HUES48 (cell line): ENCODE measurements at regions not wholly inside any gene's neighbourhood (a gene's known extent, or its start where the extent isn't known, plus 50 kb on each side); places are given as distances from the start of the nearest gene placed in this dataset.

Experiments used
- H3K27ac ChIP-seq: one replicate; pipeline ENCODE4 v1.7.0; 2013; ENCODE audit warnings: low read depth, low read length, inconsistent platforms
- H3K27me3 ChIP-seq: 2 replicates; pipeline ENCODE4 v1.6.1; 2013; ENCODE audit warnings: mild to moderate bottlenecking, low read length; ENCODE audit not compliant: control insufficient read depth, insufficient read depth
- H3K36me3 ChIP-seq: 2 replicates; pipeline ENCODE4 v1.6.1; 2013; ENCODE audit warnings: low read length; ENCODE audit not compliant: control insufficient read depth, insufficient read depth
- H3K4me1 ChIP-seq: 2 replicates; pipeline ENCODE4 v1.6.1; 2013; ENCODE audit warnings: mild to moderate bottlenecking, low read length; ENCODE audit not compliant: control insufficient read depth, insufficient read depth
- H3K4me3 ChIP-seq: 2 replicates; pipeline ENCODE4 v1.5.1; 2013; ENCODE audit warnings: mild to moderate bottlenecking, low read depth, low read length
- H3K9ac ChIP-seq: 2 replicates; pipeline ENCODE4 v1.6.1; 2013; ENCODE audit warnings: mild to moderate bottlenecking, low read depth, low read length, moderate library complexity
- H3K9me3 ChIP-seq: 2 replicates; pipeline ENCODE4 v1.6.1; 2013; ENCODE audit warnings: low read length; ENCODE audit not compliant: control insufficient read depth, insufficient read depth

DNA sequence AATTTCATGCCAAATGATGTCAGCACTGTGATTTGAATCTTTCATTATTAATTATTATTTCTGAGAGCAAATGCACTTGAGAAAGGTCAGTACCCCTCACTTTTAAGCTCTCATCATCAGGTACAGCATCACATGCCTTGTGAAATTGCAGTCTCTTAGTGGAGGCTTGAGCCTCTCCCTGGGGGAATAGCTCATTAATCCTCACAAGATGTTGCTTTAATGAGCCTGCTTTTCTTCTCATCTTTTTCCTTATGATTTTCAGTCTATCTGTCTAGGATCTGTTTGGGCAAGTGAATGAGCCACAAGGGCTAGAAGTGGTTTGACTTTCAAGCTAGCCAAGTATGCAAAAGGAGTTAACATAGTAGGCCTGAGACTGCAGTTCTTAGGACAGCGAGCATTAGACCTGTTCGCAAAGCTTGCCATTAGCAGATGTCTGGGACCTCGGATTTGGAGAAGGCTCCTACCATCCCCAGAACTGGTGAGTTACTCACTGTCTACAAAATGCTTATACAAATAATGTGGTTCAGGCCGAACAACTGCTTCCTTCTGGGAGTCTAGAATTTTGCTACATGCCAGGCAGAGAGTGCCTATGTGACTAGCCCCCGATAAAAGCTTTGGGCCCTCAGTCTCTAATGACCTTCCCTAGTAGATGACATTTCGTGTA, 174.5 kb downstream of the IL15 start:
- Histone ChIP-seq H3K9ac (no peak overlapping the region), H3K27me3 (no peaks in the 10 kb centered on the region), H3K4me1 (peaks cover 15% of the 10 kb centered on the region; the same call in 1 of the 2 replicates), H3K4me3 (no peak overlapping the region), H3K9me3 (no peaks in the 10 kb centered on the region), H3K27ac (no peak overlapping the region), H3K36me3 (no peaks in the 10 kb centered on the region)

DNA sequence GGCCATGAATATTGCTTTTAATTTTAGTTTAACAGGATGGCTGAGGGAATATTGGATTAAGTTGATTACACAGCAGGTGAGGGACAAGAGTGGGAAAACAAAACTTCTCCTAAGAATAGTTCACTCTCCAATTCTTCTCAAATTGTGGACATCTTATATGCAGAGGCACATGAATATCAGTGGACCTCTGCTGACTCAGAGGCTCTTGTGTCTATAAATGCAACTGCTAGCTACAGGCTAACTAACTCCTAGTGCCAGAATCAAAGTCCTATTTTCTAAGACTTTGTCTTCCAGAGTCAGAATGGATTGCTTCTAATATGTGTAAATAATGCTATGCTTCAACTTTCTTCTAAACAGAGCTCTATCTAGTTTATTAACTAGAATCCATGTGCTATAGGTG, 175.8 kb downstream of the IL15 start:
- no peak overlapping the region for H3K27ac ChIP-seq
- H3K9ac ChIP-seq = no peak overlapping the region
- no peaks in the 10 kb centered on the region for H3K9me3 ChIP-seq
- H3K4me3 ChIP-seq = no peak overlapping the region
- peaks cover 12% of the 10 kb centered on the region; the same call in 1 of the 2 replicates for H3K4me1 ChIP-seq
- H3K36me3 ChIP-seq = no peaks in the 10 kb centered on the region
- no peaks in the 10 kb centered on the region for H3K27me3 ChIP-seq

DNA sequence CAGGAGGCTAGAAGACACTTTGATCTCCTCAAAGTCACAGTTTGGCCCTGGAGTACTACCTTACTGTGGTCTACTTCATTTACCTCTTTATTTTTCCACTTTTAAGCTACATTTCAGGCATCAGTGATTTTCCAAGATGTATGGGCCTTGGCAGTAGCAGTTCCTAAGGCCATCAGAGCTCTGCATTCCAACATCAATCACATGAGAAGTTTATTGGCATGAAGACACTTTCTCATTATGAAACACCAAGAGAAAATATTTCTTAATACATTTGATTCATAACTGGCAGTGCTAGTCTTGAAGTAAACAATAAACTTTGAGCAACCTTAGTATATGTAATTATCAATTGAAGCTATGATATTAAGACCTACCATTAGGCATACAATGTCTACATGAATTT, 178.1 kb downstream of the IL15 start:
- no peak overlapping the region for H3K27ac ChIP-seq
- H3K9me3 ChIP-seq = no peaks in the 10 kb centered on the region
- H3K27me3 ChIP-seq = no peaks in the 10 kb centered on the region
- H3K36me3 ChIP-seq = no peaks in the 10 kb centered on the region
- H3K4me3 ChIP-seq = no peak overlapping the region
- peaks cover 8% of the 10 kb centered on the region; the same call in 1 of the 2 replicates for H3K4me1 ChIP-seq
- no peak overlapping the region for H3K9ac ChIP-seq

DNA sequence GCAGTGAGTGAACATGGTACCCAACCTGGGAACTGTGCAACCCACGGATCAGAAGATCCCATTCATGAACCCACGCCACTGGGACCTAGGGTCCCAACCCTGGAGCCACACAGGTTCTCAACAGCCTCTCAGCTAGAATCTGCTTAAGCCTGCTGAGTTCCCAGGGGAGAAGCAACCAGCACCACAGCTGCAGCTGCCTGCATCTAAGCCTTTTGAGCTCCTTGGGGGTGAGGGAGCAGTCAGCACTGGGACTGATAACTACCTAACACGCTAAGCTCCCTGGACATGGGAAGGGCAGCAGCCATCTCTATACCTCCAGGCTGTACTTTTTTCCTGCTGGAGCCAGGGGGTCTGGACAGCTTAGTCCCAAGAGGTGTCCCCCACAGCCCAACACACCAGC, 179.3 kb downstream of the IL15 start:
- Histone ChIP-seq H3K27me3 (no peaks in the 10 kb centered on the region), H3K9me3 (no peaks in the 10 kb centered on the region), H3K36me3 (no peaks in the 10 kb centered on the region), H3K27ac (no peak overlapping the region), H3K4me3 (no peak overlapping the region), H3K9ac (no peak overlapping the region), H3K4me1 (peaks cover 1% of the 10 kb centered on the region; the same call in 1 of the 2 replicates)

DNA sequence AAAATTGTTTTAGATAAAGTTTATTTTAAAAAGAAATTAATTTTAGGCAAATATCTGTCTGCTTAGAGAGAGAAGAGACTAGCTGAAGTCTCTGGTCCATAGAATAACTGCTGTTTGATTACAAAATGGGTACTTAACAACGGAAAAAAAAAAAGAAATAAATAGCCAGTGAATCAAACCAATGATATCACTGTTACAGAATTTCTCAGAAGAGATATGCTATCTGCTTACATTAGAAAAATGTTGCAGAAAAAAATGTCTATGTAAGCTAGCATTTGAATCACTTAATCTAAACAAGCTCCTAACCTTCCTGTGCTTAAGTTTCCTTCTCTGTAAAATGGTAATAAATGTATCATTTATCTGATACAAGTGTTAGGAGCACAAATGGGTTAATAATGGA, 189.9 kb downstream of the IL15 start:
- no peaks in the 10 kb centered on the region for H3K27me3 ChIP-seq
- H3K4me1 ChIP-seq = no peaks in the 10 kb centered on the region
- H3K36me3 ChIP-seq = no peaks in the 10 kb centered on the region
- H3K27ac ChIP-seq = no peak overlapping the region
- H3K9ac ChIP-seq = no peak overlapping the region
- H3K9me3 ChIP-seq = no peaks in the 10 kb centered on the region
- no peak overlapping the region for H3K4me3 ChIP-seq

DNA sequence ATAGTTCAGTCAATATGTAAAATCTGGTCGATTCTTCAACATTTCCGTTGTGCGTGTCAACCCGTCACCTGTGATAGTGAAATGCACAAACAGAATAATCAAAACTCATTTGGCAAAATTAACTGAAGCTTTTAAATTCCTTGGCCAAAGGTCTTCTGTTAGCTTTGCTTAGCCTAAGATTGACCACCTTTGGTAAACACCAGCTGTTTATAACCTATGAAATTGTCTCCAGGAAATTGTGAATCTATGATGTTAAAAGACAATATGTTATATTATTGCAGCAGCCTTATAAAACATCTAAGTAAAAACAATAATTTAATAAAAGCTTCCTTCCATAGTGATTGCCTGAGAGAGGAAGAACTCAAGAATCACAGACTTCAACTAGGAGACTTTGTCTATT, 196.8 kb downstream of the IL15 start:
- no peak overlapping the region for H3K27ac ChIP-seq
- no peaks in the 10 kb centered on the region for H3K4me1 ChIP-seq
- H3K4me3 ChIP-seq = no peak overlapping the region
- no peaks in the 10 kb centered on the region for H3K27me3 ChIP-seq
- H3K9ac ChIP-seq = no peak overlapping the region
- no peaks in the 10 kb centered on the region for H3K36me3 ChIP-seq
- peaks cover 6% of the 10 kb centered on the region for H3K9me3 ChIP-seq

DNA sequence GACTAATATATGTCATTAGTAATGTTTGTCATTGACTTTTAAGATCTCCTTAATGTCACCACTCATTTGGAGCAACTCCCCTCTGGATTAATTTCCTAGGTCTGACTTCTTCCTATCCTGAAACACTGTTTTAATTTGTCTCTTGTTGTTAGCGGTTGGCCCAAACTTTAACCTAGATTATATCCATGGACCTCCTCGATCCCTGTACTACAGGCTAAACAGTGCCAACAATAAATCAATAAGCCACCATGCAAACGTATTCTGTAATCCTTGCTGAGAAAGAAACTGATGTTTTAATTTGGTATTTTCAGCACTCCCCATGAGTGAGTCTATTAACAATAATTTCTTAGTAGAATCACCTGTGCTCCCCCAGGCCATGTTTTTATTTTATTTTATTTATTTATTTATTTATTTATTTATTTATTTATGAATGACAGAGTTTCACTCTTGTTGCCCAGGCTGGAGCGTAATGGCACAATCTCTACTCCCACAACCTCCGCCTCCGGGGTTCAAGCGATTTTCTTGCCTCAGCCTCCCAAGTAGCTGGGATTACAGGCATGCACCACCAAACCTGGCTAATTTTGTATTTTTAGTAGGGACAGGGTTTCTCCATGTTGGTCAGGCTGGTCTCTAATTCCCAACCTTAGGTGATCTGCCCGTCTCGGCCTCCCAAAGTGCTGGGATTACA, 204.1 kb downstream of the IL15 start:
- Histone ChIP-seq H3K27ac (no peak overlapping the region), H3K9me3 (no peaks in the 10 kb centered on the region), H3K27me3 (no peaks in the 10 kb centered on the region), H3K4me1 (no peaks in the 10 kb centered on the region), H3K4me3 (no peak overlapping the region), H3K9ac (no peak overlapping the region), H3K36me3 (no peaks in the 10 kb centered on the region)

DNA sequence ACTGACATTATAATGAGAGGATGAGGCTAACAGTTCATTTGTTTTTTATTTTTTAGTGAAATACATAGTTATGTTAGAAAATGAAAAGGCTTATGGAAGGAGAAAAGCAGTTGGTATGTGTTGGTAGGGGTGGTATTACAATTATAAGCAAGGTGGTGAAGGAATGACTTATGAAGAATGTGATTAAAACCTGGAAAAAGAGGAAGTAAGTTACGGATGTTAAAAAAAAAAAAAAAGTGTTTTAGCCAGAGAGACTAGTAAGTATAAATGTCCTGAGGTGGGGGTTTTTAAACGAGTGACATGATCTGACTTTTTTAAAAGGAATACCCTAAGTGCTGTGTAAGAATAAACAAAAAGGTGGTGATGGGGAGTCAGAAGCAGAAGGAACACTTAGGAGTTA, 206.8 kb downstream of the IL15 start:
- Histone ChIP-seq H3K4me1 (no peaks in the 10 kb centered on the region), H3K9me3 (no peaks in the 10 kb centered on the region), H3K27me3 (no peaks in the 10 kb centered on the region), H3K4me3 (no peak overlapping the region), H3K36me3 (no peaks in the 10 kb centered on the region), H3K27ac (no peak overlapping the region), H3K9ac (no peak overlapping the region)

DNA sequence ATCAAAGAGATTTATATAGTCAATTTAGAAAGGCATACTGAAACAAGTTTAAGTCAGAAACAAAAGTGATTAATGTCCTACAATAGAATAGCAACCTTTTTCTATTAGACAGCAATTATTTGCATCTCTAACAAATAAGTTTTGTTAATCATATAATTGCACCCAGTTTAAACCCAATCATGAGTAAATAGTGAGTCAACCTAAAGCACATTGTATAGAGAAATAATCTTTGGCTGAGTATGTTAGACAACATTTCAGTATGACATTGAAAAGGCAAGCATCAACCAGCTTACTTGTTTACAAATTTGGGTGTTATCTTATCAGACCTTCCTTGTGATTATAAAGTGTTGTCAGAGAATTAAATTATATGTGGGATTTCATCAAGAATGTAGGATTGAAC, 209.5 kb downstream of the IL15 start:
- Histone ChIP-seq H3K9me3 (no peaks in the 10 kb centered on the region), H3K4me1 (no peaks in the 10 kb centered on the region), H3K27me3 (no peaks in the 10 kb centered on the region), H3K27ac (no peak overlapping the region), H3K9ac (no peak overlapping the region), H3K4me3 (no peak overlapping the region), H3K36me3 (no peaks in the 10 kb centered on the region)

DNA sequence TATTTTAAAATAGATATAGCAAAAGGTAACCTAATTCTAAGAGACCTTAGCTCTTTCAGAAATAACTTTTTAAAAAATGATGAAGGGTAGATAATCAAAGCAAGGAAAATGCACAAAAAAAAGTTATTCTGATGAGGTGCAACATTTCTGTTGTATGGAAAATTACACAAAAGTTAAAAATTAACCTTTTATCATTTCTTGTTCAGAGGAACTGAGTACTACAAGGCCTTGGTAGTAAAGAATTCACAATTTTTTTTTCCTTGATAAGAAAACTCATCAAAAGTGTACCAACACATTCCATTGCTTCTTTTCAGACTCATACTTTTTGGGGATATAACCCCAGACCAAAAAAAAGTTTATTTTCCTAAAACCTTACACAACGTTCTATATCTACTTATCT, 213.0 kb downstream of the IL15 start:
- no peaks in the 10 kb centered on the region for H3K4me1 ChIP-seq
- no peaks in the 10 kb centered on the region for H3K27me3 ChIP-seq
- no peak overlapping the region for H3K4me3 ChIP-seq
- H3K36me3 ChIP-seq = no peaks in the 10 kb centered on the region
- no peak overlapping the region for H3K9ac ChIP-seq
- H3K9me3 ChIP-seq = peaks cover 3% of the 10 kb centered on the region; the same call in 1 of the 2 replicates
- H3K27ac ChIP-seq = no peak overlapping the region

DNA sequence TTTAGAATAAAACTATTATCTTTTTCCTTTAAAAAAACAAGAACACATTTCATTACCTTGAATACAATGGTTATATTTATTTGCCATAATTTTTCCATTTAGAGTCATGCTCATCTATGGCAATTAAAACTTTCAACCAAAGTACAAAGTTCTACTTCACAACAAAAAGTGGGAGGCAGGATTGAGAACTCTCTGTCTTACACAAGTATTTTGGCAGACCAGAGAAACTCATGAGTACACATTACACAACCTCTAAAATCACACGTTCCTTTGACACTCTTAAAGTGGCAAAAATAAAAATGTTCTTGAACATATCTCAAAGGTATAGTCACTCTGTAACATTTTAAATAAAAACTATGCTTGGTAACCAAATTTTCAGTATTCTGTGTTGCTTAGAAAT, 213.4 kb downstream of the IL15 start:
- Histone ChIP-seq H3K27me3 (no peaks in the 10 kb centered on the region), H3K36me3 (no peaks in the 10 kb centered on the region), H3K4me3 (no peak overlapping the region), H3K27ac (no peak overlapping the region), H3K9ac (no peak overlapping the region), H3K4me1 (no peaks in the 10 kb centered on the region), H3K9me3 (peaks cover 3% of the 10 kb centered on the region; the same call in 1 of the 2 replicates)
